Loucy (cell line): ENCODE measurements at regions not wholly inside any gene's neighbourhood (a gene's known extent, or its start where the extent isn't known, plus 50 kb on each side); places are given as distances from the start of the nearest gene placed in this dataset.

Experiments used
- EZH2phosphoT487 ChIP-seq: fragments of 200-600 bp; IDR thresholded peaks from 2 replicates; pipeline ENCODE4 v1.6.1; 2018; ENCODE audit warnings: antibody characterized with exemption, mild to moderate bottlenecking, moderate library complexity, borderline replicate concordance
- TF ChIP-seq, protein P1 (sequence below): fragments of 200-600 bp; sonication (generic); conservative IDR thresholded peaks from 2 replicates; pipeline ENCODE4 v1.5.1; 2014; ENCODE audit warnings: mild to moderate bottlenecking, antibody characterized with exemption, low read length

DNA sequence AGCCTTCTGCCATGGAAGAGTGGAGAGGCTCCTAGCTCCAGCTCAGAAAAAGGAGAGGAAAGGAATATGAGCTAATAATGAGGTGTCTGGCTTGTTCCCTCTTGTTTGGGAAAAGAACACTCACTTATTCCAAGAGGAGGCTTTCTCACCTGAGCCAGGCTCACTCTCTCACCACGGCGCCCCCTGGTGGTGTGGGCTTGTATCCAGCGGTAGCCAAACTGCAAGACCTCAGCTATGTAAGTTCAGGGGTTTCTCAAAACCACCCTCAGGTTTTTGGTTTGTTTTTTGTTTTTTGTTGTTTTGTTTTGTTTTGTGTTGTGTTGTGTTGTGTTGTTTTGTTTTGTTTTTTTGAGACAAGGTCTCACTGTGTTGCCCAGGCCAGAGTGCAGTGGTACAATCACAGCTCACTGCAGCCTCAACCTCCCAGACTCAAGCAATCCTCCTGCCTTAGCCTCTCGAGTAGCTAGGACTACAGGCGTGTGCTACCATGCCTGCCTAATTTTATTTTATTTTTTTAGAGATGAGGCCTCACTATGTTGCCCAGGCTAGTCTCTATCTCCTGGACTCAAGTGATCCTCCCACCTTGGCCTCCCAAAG is 124.0 kb downstream of the TMEM130 start:
- TF ChIP-seq, protein P1, sequence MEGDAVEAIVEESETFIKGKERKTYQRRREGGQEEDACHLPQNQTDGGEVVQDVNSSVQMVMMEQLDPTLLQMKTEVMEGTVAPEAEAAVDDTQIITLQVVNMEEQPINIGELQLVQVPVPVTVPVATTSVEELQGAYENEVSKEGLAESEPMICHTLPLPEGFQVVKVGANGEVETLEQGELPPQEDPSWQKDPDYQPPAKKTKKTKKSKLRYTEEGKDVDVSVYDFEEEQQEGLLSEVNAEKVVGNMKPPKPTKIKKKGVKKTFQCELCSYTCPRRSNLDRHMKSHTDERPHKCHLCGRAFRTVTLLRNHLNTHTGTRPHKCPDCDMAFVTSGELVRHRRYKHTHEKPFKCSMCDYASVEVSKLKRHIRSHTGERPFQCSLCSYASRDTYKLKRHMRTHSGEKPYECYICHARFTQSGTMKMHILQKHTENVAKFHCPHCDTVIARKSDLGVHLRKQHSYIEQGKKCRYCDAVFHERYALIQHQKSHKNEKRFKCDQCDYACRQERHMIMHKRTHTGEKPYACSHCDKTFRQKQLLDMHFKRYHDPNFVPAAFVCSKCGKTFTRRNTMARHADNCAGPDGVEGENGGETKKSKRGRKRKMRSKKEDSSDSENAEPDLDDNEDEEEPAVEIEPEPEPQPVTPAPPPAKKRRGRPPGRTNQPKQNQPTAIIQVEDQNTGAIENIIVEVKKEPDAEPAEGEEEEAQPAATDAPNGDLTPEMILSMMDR: peak; percentile 93
- TF ChIP-seq EZH2phosphoT487: no peak
